ENCODE measurements at regions not wholly inside any gene's neighbourhood (a gene's known extent, or its start where the extent isn't known, plus 50 kb on each side); places are given as distances from the start of the nearest gene placed in this dataset.

- no peak for DNase-seq (ENCODE audit: low read depth in 2 of 2)
Observed at GRCh38 chr6:100136590-100136989, 142.6 kb upstream of the MCHR2 start.

- DNase-seq (ENCODE audit: low read depth in 2 of 2) = no peak
Observed at GRCh38 chr6:100135977-100136376, 142.0 kb upstream of the MCHR2 start.

GRCh38 chr6:100134703-100135102 lies 140.7 kb upstream of the MCHR2 start:
- DNase-seq (ENCODE audit: low read depth in 2 of 2) = no peak

GRCh38 chr6:100134297-100134696 lies 140.3 kb upstream of the MCHR2 start:
- DNase-seq (ENCODE audit: low read depth in 2 of 2) = no peak

GRCh38 chr6:100132005-100132404 lies 138.0 kb upstream of the MCHR2 start:
- no peak for DNase-seq (ENCODE audit: low read depth in 2 of 2)

GRCh38 chr6:100130630-100131029 lies 136.6 kb upstream of the MCHR2 start:
- DNase-seq (ENCODE audit: low read depth in 2 of 2) = no peak

- DNase-seq (ENCODE audit: low read depth in 2 of 2) = no peak
Observed at GRCh38 chr6:100126790-100127484, 132.9 kb upstream of the MCHR2 start.

GRCh38 chr6:100121854-100122609 lies 128.0 kb upstream of the MCHR2 start:
- no peak for DNase-seq (ENCODE audit: low read depth in 2 of 2)

- no peak for DNase-seq (ENCODE audit: low read depth in 2 of 2)
Observed at GRCh38 chr6:100119261-100119660, 125.2 kb upstream of the MCHR2 start.

GRCh38 chr6:100118301-100118700 lies 124.3 kb upstream of the MCHR2 start:
- no peak for DNase-seq (ENCODE audit: low read depth in 2 of 2)

GRCh38 chr6:100117680-100118079 lies 123.7 kb upstream of the MCHR2 start:
- DNase-seq (ENCODE audit: low read depth in 2 of 2) = no peak

- DNase-seq (ENCODE audit: low read depth in 2 of 2) = peak in 1 of 2 donors; percentile 2
Observed at GRCh38 chr6:100116411-100117194, 122.6 kb upstream of the MCHR2 start.

- DNase-seq (ENCODE audit: low read depth in 2 of 2) = no peak
Observed at GRCh38 chr6:100115407-100116101, 121.5 kb upstream of the MCHR2 start.

- DNase-seq (ENCODE audit: low read depth in 2 of 2) = no peak
Observed at GRCh38 chr6:100112855-100113508, 119.0 kb upstream of the MCHR2 start.

GRCh38 chr6:100105919-100106529 lies 112.0 kb upstream of the MCHR2 start:
- no peak for DNase-seq (ENCODE audit: low read depth in 2 of 2)

GRCh38 chr6:100105138-100105537 lies 111.1 kb upstream of the MCHR2 start:
- DNase-seq (ENCODE audit: low read depth in 2 of 2) = no peak

GRCh38 chr6:100103931-100104330 lies 109.9 kb upstream of the MCHR2 start:
- DNase-seq (ENCODE audit: low read depth in 2 of 2) = no peak

- DNase-seq (ENCODE audit: low read depth in 2 of 2) = no peak
Observed at GRCh38 chr6:100103194-100103593, 109.2 kb upstream of the MCHR2 start.

GRCh38 chr6:100101644-100102043 lies 107.6 kb upstream of the MCHR2 start:
- no peak for DNase-seq (ENCODE audit: low read depth in 2 of 2)

GRCh38 chr6:100100776-100101175 lies 106.8 kb upstream of the MCHR2 start:
- no peak for DNase-seq (ENCODE audit: low read depth in 2 of 2)
